Progenitor cell of endocrine pancreas (in vitro differentiated cells): ENCODE measurements at regions not wholly inside any gene's neighbourhood (a gene's known extent, or its start where the extent isn't known, plus 50 kb on each side); places are given as distances from the start of the nearest gene placed in this dataset.

ENCODE experiments used
- DNase-seq: peaks from one replicate; pipeline ENCODE4 v3.0.0; 2021; ENCODE audit warnings: low spot score; ENCODE audit not compliant: unreplicated experiment
- H3K27ac Mint-ChIP-seq: 2 replicates; pipeline ENCODE4 v1.8.0; 2021; ENCODE audit warnings: mild to moderate bottlenecking, moderate library complexity, mixed read lengths
- H3K27me3 Mint-ChIP-seq: 2 replicates; pipeline ENCODE4 v1.8.0; 2021; ENCODE audit warnings: mixed read lengths
- H3K36me3 Mint-ChIP-seq: 2 replicates; pipeline ENCODE4 v1.8.0; 2022; ENCODE audit warnings: mixed read lengths; ENCODE audit not compliant: insufficient read depth
- H3K4me1 Mint-ChIP-seq: 2 replicates; pipeline ENCODE4 v1.8.0; 2021; ENCODE audit warnings: low read depth, mixed read lengths
- H3K4me3 Mint-ChIP-seq: 2 replicates; pipeline ENCODE4 v1.8.0; 2021; ENCODE audit warnings: low read depth, mild to moderate bottlenecking, moderate library complexity, mixed read lengths
- H3K9me3 Mint-ChIP-seq: 2 replicates; pipeline ENCODE4 v1.8.0; 2021; ENCODE audit warnings: low read depth, mixed read lengths
- CTCF ChIP-seq: fragments of 200-600 bp; sonication (generic); IDR thresholded peaks from one replicate; pipeline ENCODE4 v1.5.0; 2021; ENCODE audit warnings: antibody characterized with exemption, mild to moderate bottlenecking; ENCODE audit not compliant: unreplicated experiment

GRCh38 chr12:19847294-19848059 lies 408.2 kb downstream of the AEBP2 start:
- Mint-ChIP-seq H3K27me3 (no peaks in the 10 kb centered on the region), H3K9me3 (peaks cover 33% of the 10 kb centered on the region), H3K4me1 (peaks cover 17% of the 10 kb centered on the region), H3K36me3 (peaks cover 11% of the 10 kb centered on the region), H3K4me3 (no peak overlapping the region), H3K27ac (no peak overlapping the region)
- no peak for DNase-seq
- TF ChIP-seq CTCF, result no peak

- Mint-ChIP-seq H3K27me3 (no peaks in the 10 kb centered on the region), H3K9me3 (peaks cover 41% of the 10 kb centered on the region), H3K36me3 (peaks cover 11% of the 10 kb centered on the region), H3K27ac (no peak overlapping the region), H3K4me1 (peaks cover 17% of the 10 kb centered on the region), H3K4me3 (no peak overlapping the region)
- no peak for TF ChIP-seq CTCF
- DNase-seq, result no peak
These were observed 409.1 kb downstream of the AEBP2 start for GRCh38 chr12:19848421-19848820.

- Mint-ChIP-seq H3K36me3 (peaks cover 11% of the 10 kb centered on the region), H3K4me1 (peaks cover 17% of the 10 kb centered on the region), H3K9me3 (peaks cover 41% of the 10 kb centered on the region), H3K27ac (no peak overlapping the region), H3K27me3 (no peaks in the 10 kb centered on the region), H3K4me3 (no peak overlapping the region)
- TF ChIP-seq CTCF, result no peak
- DNase-seq, result no peak
These were observed 409.9 kb downstream of the AEBP2 start for GRCh38 chr12:19849208-19849607.

GRCh38 chr12:19850346-19851065 lies 411.2 kb downstream of the AEBP2 start:
- Mint-ChIP-seq H3K27me3 (no peaks in the 10 kb centered on the region), H3K4me3 (no peak overlapping the region), H3K9me3 (peaks cover 44% of the 10 kb centered on the region), H3K36me3 (peaks cover 11% of the 10 kb centered on the region), H3K27ac (no peak overlapping the region), H3K4me1 (peaks cover 17% of the 10 kb centered on the region)
- no peak for TF ChIP-seq CTCF
- no peak for DNase-seq

GRCh38 chr12:19852100-19852855 lies 413.0 kb downstream of the AEBP2 start:
- H3K4me1 Mint-ChIP-seq, result peaks cover 22% of the 10 kb centered on the region
- TF ChIP-seq CTCF, result no peak
- peaks cover 37% of the 10 kb centered on the region for H3K9me3 Mint-ChIP-seq
- H3K27me3 Mint-ChIP-seq, result no peaks in the 10 kb centered on the region
- no peak overlapping the region for H3K4me3 Mint-ChIP-seq
- peaks cover 11% of the 10 kb centered on the region for H3K36me3 Mint-ChIP-seq
- no peak overlapping the region for H3K27ac Mint-ChIP-seq
- DNase-seq, result no peak
